Muscle layer of colon (tissue), 2 donors: ENCODE measurements at regions not wholly inside any gene's neighbourhood (a gene's known extent, or its start where the extent isn't known, plus 50 kb on each side); places are given as distances from the start of the nearest gene placed in this dataset.

Source experiments
- H3K27ac ChIP-seq: one replicate; pipeline ENCODE4 v1.7.0; 2013; ENCODE audit warnings: low read depth, mild to moderate bottlenecking, low read length, moderate library complexity
- H3K27me3 ChIP-seq, 2 donors: one replicate each; pipeline ENCODE4 v1.7.0; 2013; ENCODE audit warnings: low read length in 2 of 2, mild to moderate bottlenecking in 2 of 2; ENCODE audit not compliant: insufficient read depth in 2 of 2, control insufficient read depth in 1 of 2
- H3K36me3 ChIP-seq: one replicate; pipeline ENCODE4 v1.7.0; 2013; ENCODE audit warnings: mild to moderate bottlenecking, low read length; ENCODE audit not compliant: insufficient read depth
- H3K4me1 ChIP-seq: one replicate; pipeline ENCODE4 v1.7.0; 2013; ENCODE audit warnings: mild to moderate bottlenecking, low read length; ENCODE audit not compliant: insufficient read depth
- H3K4me3 ChIP-seq, 2 donors: one replicate each; pipeline ENCODE4 v1.7.0; 2013; ENCODE audit warnings: low read length in 2 of 2, low read depth in 1 of 2, mild to moderate bottlenecking in 1 of 2, moderate library complexity in 1 of 2
- H3K9ac ChIP-seq: one replicate; pipeline ENCODE4 v1.7.0; 2013; ENCODE audit warnings: low read length
- H3K9me3 ChIP-seq: one replicate; pipeline ENCODE4 v1.7.0; 2013; ENCODE audit warnings: mild to moderate bottlenecking, low read length
- donor health status: abdominal sarcoma.
- donor health status: Adenocarcinoma of cecum.

DNA sequence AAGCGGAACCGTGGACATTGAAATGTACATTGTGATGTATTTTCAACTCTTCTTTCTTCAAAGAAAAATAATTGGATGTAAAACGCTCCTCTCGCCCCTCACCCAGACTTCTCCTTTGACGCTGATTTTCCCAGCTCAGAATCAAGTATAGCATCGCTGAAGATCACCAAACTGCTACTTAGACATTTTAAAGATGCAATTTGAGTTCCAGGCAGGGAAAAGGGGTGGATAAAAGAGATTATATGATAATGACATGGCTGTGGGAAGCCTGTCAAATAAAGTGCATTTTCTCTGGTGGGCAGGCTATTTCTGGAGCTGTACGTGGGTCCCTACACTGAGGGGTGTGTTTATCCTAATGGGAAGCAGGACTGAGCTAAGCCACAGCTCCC lies 240.4 kb downstream of the CDC5L start:
- no peak overlapping the region for H3K27ac ChIP-seq
- no peaks in the 10 kb centered on the region for H3K36me3 ChIP-seq
- no peak overlapping the region for H3K4me3 ChIP-seq
- H3K4me1 ChIP-seq: no peaks in the 10 kb centered on the region
- no peaks in the 10 kb centered on the region for H3K27me3 ChIP-seq
- no peak overlapping the region for H3K9ac ChIP-seq
- H3K9me3 ChIP-seq: no peaks in the 10 kb centered on the region

DNA sequence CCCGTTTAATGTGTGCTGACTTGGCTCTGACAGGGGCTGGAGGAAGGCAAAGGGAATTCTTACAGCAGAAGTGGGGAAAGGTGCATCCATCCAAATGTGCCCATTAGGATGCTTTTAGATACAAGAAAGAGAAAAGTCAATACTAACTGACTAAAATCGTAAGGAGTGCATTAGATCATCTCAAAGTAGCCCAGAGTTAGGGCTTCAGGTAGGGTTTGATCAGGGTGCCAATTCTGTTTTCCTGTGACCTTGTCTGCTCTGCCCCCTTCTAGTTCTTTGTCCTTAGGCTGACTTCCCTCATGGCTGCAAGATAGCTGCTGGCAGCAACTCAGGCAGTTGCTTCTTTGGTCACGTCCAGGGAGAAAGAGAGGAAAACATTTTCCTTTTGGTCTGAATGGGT lies 240.8 kb downstream of the CDC5L start:
- Histone ChIP-seq H3K27ac (no peak overlapping the region), H3K9ac (no peak overlapping the region), H3K4me3 (no peak overlapping the region), H3K9me3 (no peaks in the 10 kb centered on the region), H3K27me3 (no peaks in the 10 kb centered on the region), H3K4me1 (no peaks in the 10 kb centered on the region), H3K36me3 (no peaks in the 10 kb centered on the region)

DNA sequence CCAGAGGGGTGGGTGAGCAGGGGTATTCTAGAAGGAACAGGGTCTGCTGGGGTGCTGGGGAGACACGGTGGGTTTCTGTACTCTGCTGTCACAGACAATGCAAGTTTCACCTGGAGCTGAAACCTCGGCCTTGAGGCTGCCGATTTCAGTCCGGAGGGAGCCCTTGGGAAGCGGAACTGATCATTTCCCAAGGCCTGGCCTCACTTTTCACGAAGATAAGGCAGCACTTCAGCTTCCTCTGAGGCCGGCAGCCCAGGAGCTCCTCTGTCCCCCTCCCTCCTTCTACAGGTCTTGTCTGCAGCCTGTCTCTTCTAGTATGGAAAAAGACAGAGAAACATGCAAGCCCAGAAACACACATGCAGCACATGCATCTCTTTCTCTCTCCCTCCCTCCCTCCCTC lies 242.1 kb downstream of the CDC5L start:
- Histone ChIP-seq H3K27ac (no peak overlapping the region), H3K36me3 (no peaks in the 10 kb centered on the region), H3K4me1 (no peaks in the 10 kb centered on the region), H3K27me3 (no peaks in the 10 kb centered on the region), H3K9ac (no peak overlapping the region), H3K9me3 (no peaks in the 10 kb centered on the region), H3K4me3 (no peak overlapping the region)

DNA sequence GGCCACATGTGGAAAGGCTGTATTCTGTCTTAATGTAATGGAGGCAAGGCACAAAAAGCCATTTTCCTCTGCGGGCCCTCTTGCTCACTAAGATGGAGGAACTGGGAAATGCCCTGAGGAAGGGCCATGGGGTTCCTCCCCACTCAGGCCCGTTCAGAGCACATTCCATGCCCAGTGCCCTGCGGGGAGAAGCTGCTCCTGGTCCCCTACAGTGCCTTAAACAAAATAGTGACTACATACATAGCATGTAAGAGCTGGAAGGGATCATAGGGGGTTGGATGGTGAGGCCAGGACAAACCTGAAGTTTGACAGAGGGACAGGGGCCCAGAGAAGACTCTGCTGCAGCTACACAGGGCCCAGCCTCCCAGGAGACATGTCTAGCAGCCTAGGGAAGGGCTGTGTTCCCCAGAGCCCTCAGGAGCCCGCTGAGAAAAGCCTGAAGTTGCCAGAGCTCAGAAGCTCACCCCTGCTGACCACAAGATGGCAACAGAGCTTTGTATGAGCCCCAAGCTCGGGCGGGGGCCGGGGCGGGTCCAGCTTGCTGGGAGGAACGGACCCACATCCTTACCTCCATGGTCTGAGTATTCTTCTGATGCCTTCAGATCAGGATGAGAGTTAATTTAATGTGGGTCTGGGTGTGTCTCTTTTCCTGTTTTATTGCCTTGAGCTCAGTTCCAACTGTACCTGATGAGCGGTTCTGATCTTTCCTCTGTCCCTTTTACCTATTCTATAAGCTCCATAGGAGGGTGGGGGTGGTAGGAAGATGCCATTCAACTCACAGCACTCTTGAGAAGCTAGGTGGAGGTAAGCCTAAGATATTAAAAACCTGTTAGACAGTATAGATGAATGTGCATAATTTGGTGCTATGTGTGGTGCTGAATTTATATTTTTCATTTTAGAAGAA lies 242.9 kb downstream of the CDC5L start:
- H3K9ac ChIP-seq: no peak overlapping the region
- H3K27ac ChIP-seq: no peak overlapping the region
- no peaks in the 10 kb centered on the region for H3K36me3 ChIP-seq
- no peaks in the 10 kb centered on the region for H3K27me3 ChIP-seq
- H3K4me1 ChIP-seq: no peaks in the 10 kb centered on the region
- no peak overlapping the region for H3K4me3 ChIP-seq
- no peaks in the 10 kb centered on the region for H3K9me3 ChIP-seq

DNA sequence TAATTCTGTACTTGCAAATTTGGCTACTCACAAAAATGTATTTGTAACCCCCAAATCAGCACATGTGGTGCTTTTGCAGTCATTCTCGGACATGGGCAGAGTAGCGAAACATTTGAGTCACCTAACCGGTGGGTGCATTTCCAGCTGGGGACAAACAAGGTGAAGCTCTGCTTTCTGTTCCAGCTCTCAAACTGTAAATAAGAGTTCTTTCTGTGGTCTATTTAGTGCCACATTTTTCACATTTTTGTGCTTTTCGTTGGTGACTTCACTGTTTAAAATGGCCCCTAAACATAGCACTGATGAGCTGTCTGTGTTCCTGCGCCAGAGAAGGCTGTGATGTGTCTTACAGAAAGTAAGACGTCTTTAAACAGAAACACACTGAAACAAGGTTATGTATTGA lies 244.5 kb downstream of the CDC5L start:
- H3K36me3 ChIP-seq: no peaks in the 10 kb centered on the region
- H3K9me3 ChIP-seq: no peaks in the 10 kb centered on the region
- no peaks in the 10 kb centered on the region for H3K27me3 ChIP-seq
- H3K27ac ChIP-seq: no peak overlapping the region
- no peak overlapping the region for H3K4me3 ChIP-seq
- H3K9ac ChIP-seq: no peak overlapping the region
- H3K4me1 ChIP-seq: no peaks in the 10 kb centered on the region

DNA sequence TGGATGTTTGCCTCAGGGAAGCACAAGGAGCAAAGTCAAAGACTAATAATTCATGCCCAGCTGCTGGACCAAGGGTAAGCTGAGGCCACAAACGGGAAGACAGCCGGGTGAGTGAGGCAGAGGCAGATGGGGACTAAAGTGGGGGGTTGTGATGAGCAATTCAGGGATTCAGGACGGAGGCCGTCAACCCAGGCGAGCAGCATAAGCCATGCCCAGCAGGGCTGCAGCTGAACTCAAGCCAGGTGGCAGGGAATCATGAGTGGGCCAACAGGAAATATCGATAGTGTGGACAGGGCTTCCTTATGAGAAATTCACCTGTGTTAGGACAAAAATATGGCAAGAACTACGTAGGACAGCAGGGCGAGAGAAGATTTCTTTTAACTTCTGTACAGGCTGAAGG lies 246.8 kb downstream of the CDC5L start:
- no peak overlapping the region for H3K27ac ChIP-seq
- H3K4me1 ChIP-seq: no peaks in the 10 kb centered on the region
- no peaks in the 10 kb centered on the region for H3K36me3 ChIP-seq
- no peaks in the 10 kb centered on the region for H3K9me3 ChIP-seq
- H3K4me3 ChIP-seq: no peak overlapping the region
- no peaks in the 10 kb centered on the region for H3K27me3 ChIP-seq
- H3K9ac ChIP-seq: no peak overlapping the region

DNA sequence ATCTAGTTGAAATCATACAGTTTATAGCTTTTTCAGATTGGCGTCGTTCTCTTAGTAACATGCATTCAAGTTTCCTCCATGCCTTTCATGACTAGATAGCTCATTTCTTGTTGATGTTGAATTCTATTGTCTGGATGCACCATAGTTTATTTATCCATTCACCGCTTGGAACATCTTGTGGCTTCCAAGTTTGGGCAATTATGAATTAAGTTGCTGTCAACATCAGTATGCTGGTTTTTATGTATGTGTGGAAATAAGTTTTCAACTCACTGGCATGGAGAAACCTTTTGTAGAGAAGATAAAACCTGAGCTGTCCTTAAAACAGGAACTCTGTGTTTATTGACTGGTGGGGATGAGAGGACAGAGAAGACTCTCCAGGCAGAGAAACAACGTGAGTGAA lies 248.0 kb downstream of the CDC5L start:
- no peak overlapping the region for H3K4me3 ChIP-seq
- no peaks in the 10 kb centered on the region for H3K9me3 ChIP-seq
- H3K27me3 ChIP-seq: no peaks in the 10 kb centered on the region
- H3K36me3 ChIP-seq: no peaks in the 10 kb centered on the region
- no peak overlapping the region for H3K9ac ChIP-seq
- H3K27ac ChIP-seq: no peak overlapping the region
- H3K4me1 ChIP-seq: no peaks in the 10 kb centered on the region

DNA sequence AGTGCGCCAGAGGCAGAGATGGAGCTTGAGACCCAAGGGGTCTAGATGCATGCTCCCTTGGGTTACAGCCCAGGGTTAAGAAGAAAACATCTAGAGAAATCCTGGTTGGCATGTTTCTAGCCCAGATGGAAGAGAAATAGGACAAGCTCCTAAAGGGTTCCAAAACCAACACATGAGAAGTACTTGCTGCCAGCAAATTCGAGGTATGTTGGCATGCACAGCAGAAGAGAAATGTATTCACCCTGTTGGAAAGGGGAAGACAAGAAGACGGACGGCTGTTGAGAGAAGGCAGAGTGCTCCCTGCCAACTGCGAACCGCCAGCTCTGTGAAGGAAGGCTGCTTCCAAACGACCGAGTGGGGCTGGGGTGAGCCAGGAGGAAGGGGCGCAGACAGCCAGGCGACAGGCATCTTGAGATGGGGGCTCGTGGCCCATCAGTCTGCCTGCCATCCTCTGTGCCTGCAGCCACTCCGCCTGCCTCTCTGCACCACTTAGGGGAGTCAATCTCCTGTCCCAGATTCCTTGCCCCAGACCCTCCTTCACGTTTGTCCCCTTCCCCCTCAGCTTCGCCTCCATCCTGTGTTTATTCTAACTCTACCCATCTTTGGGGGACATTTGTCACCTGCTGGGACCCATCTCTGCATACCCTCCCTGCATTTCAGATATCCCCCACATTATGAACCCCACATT lies 249.2 kb downstream of the CDC5L start:
- no peak overlapping the region for H3K4me3 ChIP-seq
- no peaks in the 10 kb centered on the region for H3K36me3 ChIP-seq
- no peaks in the 10 kb centered on the region for H3K27me3 ChIP-seq
- H3K27ac ChIP-seq: no peak overlapping the region
- no peaks in the 10 kb centered on the region for H3K4me1 ChIP-seq
- no peaks in the 10 kb centered on the region for H3K9me3 ChIP-seq
- H3K9ac ChIP-seq: no peak overlapping the region

DNA sequence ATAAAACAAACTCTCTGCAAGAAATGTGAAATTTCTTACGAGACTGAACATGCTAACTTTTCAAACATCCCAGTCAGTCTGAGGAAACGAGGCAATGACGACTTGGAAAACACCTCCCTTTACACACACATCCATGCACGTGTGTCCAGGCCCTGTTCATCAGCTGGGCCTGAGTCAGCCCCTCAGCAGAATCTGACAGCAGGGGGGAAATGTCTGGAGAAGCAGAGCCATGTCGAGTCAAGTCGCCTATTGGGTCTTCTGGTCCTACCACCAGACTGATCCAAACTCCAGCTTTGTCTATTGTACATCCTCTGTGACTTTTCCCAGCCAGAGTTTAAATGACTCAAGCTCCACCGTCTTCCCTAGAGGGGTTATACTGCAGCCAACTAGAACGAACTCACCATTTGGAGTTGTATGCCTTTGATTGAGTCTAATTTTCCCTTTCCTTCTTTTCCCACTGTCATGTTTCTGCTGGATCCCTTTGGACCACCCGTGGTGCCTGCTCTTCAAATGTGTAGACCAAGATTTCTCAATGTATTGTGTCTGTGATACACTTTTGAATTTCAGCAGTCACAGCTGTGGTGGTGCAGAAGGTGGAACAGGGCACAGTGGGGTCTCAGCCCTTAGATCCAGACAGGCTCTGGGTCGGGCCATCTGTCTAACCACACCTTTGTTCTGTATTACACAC lies 254.0 kb downstream of the CDC5L start:
- no peaks in the 10 kb centered on the region for H3K4me1 ChIP-seq
- H3K9me3 ChIP-seq: no peaks in the 10 kb centered on the region
- H3K27me3 ChIP-seq: no peaks in the 10 kb centered on the region
- no peaks in the 10 kb centered on the region for H3K36me3 ChIP-seq
- H3K4me3 ChIP-seq: no peak overlapping the region
- H3K27ac ChIP-seq: no peak overlapping the region
- no peak overlapping the region for H3K9ac ChIP-seq

DNA sequence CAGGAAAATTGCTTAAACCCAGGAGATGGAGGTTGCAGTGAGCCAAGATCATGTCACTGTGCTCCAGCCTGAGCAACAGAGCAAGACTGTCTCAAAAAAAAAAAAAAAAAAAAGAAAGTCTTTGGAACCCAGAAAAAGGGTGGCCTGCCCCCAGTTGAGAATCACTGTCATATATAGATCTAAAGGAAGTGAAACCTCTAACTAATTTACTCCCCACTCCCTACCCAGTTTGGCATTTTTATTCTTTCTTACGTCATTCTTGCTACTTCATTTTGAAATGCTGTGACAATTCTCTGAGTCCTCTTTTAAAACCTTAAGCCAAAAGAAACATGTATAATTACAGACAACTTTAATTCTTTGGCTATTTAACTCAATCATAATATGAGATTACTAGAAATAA lies 254.8 kb downstream of the CDC5L start:
- Histone ChIP-seq H3K4me1 (no peaks in the 10 kb centered on the region), H3K9me3 (no peaks in the 10 kb centered on the region), H3K9ac (no peak overlapping the region), H3K27me3 (no peaks in the 10 kb centered on the region), H3K4me3 (no peak overlapping the region), H3K27ac (no peak overlapping the region), H3K36me3 (no peaks in the 10 kb centered on the region)

DNA sequence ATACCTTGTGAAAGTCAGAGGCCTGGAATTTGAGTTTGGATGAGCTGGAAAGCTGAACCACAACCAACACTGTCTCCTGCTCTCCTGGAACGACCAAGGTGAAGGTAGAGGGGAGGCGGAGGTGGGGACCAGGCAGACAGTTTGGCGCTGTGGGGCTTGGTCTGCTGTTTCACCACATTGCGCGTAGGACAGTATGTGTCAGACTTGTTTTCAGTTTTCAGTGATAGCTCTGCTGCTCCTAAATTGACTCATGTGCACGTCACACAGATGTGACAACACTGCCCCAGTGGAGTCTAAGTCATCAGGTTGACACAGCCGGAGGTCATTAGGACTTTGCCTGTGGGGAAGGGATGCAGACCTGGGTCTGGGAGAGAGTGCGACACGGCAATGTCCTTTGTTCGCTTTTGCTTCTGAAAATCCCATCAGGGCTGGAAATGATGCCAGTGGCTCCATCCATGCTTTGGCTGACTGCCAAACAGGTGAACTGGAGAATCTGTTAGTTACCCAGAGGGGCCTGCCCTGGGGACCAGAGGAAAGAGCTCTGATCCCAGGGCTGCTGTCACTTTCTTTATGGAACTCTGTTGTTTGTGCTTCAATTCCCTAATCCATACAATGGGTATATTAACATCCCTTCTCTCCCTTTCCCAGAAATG lies 255.5 kb downstream of the CDC5L start:
- no peak overlapping the region for H3K9ac ChIP-seq
- H3K27me3 ChIP-seq: no peaks in the 10 kb centered on the region
- H3K27ac ChIP-seq: no peak overlapping the region
- H3K4me3 ChIP-seq: no peak overlapping the region
- H3K36me3 ChIP-seq: no peaks in the 10 kb centered on the region
- H3K4me1 ChIP-seq: no peaks in the 10 kb centered on the region
- no peaks in the 10 kb centered on the region for H3K9me3 ChIP-seq
